Naive B cell (primary cell): ENCODE measurements at regions not wholly inside any gene's neighbourhood (a gene's known extent, or its start where the extent isn't known, plus 50 kb on each side); places are given as distances from the start of the nearest gene placed in this dataset.
A peak's percentile ranks its signal among the peaks of the same experiment; 100 is the strongest.
"Not testable (repeated sequence)": the region's sequence is repeated elsewhere in the genome, so short reads cannot be mapped to it uniquely, and the experiment has no call there.

Source experiments
- ATAC-seq, 2 donors: fragments of 150-1000 bp; cut with Tn5 transposase; 2 replicates each; pipeline ENCODE4 v1.10.0; 2021; ENCODE audit warnings: low read depth in 2 of 2, mild to moderate bottlenecking in 2 of 2, moderate library complexity in 2 of 2
- DNase-seq: peaks from one replicate; pipeline ENCODE4 v3.0.0; 2022
- H3K27ac Mint-ChIP-seq, 6 donors: one replicate each; pipeline ENCODE4 v1.8.0; 2020 to 2022; ENCODE audit warnings: mild to moderate bottlenecking in 6 of 6, mixed read lengths in 6 of 6, moderate library complexity in 5 of 6, inconsistent platforms in 2 of 6
- H3K27me3 Mint-ChIP-seq, 3 donors: one replicate each; pipeline ENCODE4 v1.8.0; 2021 to 2022; ENCODE audit warnings: mixed read lengths in 3 of 3, mild to moderate bottlenecking in 1 of 3
- H3K36me3 Mint-ChIP-seq, 2 donors: one replicate each; pipeline ENCODE4 v1.8.0; 2020 to 2022; ENCODE audit warnings: mixed read lengths in 2 of 2, inconsistent platforms in 1 of 2, mild to moderate bottlenecking in 1 of 2
- H3K4me1 Mint-ChIP-seq, 3 donors: one replicate each; pipeline ENCODE4 v1.8.0; 2020 to 2022; ENCODE audit warnings: mixed read lengths in 3 of 3, inconsistent platforms in 1 of 3, mild to moderate bottlenecking in 1 of 3, moderate library complexity in 1 of 3
- H3K4me3 Mint-ChIP-seq, 8 donors: one replicate each; pipeline ENCODE4 v1.8.0; 2020 to 2022; ENCODE audit warnings: mild to moderate bottlenecking in 8 of 8, mixed read lengths in 8 of 8, moderate library complexity in 8 of 8, inconsistent platforms in 2 of 8
- H3K9me3 Mint-ChIP-seq, 7 donors: one replicate each; pipeline ENCODE4 v1.8.0; 2020 to 2022; ENCODE audit warnings: mixed read lengths in 7 of 7, mild to moderate bottlenecking in 5 of 7, inconsistent platforms in 2 of 7, moderate library complexity in 1 of 7

GRCh38 chr22:11037814-11038213 lies 4490.2 kb upstream of the OR11H1 start:
- peaks cover 32 to 89% (median 79%) of the 10 kb centered on the region in 7 donors for H3K9me3 Mint-ChIP-seq
- not testable (repeated sequence) for DNase-seq

GRCh38 chr22:11038786-11039185 lies 4489.2 kb upstream of the OR11H1 start:
- not testable (repeated sequence) for H3K27me3 Mint-ChIP-seq, H3K4me3 Mint-ChIP-seq, H3K4me1 Mint-ChIP-seq, DNase-seq, ATAC-seq
- H3K36me3 Mint-ChIP-seq = peaks cover 0 to 38% of the 10 kb centered on the region in 2 donors
- peak overlapping the region in 1 of 6 donors; percentile 22 for H3K27ac Mint-ChIP-seq
- peaks cover 34 to 92% (median 78%) of the 10 kb centered on the region in 7 donors for H3K9me3 Mint-ChIP-seq

More at GRCh38 chr22:11037814-11038213, 4490.2 kb upstream of the OR11H1 start:
- H3K27me3 Mint-ChIP-seq, ATAC-seq, H3K27ac Mint-ChIP-seq, H3K4me3 Mint-ChIP-seq, H3K4me1 Mint-ChIP-seq: not testable (repeated sequence)
- peaks cover 0 to 38% of the 10 kb centered on the region in 2 donors for H3K36me3 Mint-ChIP-seq

GRCh38 chr22:11041416-11041815 lies 4486.6 kb upstream of the OR11H1 start:
- H3K9me3 Mint-ChIP-seq = peaks cover 25 to 71% (median 59%) of the 10 kb centered on the region in 7 donors
- DNase-seq, H3K4me3 Mint-ChIP-seq, H3K27me3 Mint-ChIP-seq, H3K4me1 Mint-ChIP-seq, H3K27ac Mint-ChIP-seq, ATAC-seq: not testable (repeated sequence)
- peaks cover 0 to 26% of the 10 kb centered on the region in 2 donors for H3K36me3 Mint-ChIP-seq

GRCh38 chr22:11042116-11042515 lies 4485.9 kb upstream of the OR11H1 start:
- H3K4me1 Mint-ChIP-seq = peaks cover 0 to 4% (median 4%) of the 10 kb centered on the region in 3 donors
- H3K4me3 Mint-ChIP-seq = no peak overlapping the region
- peaks cover 23 to 67% (median 55%) of the 10 kb centered on the region in 7 donors for H3K9me3 Mint-ChIP-seq
- ATAC-seq (no peak), DNase-seq (no peak)
- no peaks in the 10 kb centered on the region for H3K27me3 Mint-ChIP-seq
- no peak overlapping the region for H3K27ac Mint-ChIP-seq
- peaks cover 0 to 26% of the 10 kb centered on the region in 2 donors for H3K36me3 Mint-ChIP-seq

DNA sequence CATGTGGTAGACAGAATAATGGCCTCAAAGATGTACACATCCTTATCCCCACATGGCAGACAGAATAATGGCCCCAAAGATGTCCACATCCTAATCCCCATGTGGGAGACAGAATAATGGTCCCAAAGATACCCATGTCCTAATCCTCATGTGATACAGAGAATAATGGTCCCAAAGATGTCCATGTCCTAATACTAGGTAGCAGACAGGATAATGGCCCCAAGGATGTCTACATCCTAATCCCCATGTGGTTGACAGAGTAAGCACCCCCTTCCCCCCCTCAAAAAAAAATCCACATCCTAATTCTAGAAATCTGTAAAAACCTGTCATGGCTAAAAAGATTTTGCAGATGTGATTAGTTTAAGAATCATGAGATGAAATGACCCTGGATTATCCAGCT lies 4484.7 kb upstream of the OR11H1 start:
- H3K9me3 Mint-ChIP-seq = peaks cover 16 to 58% (median 46%) of the 10 kb centered on the region in 7 donors

DNA sequence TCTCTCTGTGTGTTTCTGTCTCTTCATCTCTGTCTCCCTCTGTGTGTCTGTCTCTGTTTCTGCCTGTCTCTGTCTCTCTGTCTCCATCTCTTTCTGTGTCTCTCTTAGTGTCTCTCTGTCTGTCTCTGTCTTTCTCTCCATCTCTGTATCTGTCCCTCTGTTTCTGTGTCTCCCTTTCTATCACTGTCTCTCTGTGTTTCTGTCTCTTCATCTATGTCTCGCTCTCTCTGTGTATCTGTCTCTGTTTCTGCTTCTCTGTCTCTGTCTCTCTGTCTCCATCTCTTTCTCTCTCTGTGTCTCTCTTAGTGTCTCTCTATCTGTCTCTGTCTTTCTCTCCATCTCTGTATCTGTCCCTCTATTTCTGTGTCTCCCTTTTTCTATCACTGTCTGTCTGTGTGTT lies 4479.1 kb upstream of the OR11H1 start:
- DNase-seq = not testable (repeated sequence)

More for the DNA sequence above, 4484.7 kb upstream of the OR11H1 start:
- not testable (repeated sequence) for H3K4me1 Mint-ChIP-seq, H3K27me3 Mint-ChIP-seq, DNase-seq, ATAC-seq, H3K27ac Mint-ChIP-seq, H3K4me3 Mint-ChIP-seq
- peaks cover 0 to 18% of the 10 kb centered on the region in 2 donors for H3K36me3 Mint-ChIP-seq

GRCh38 chr22:11050226-11050625 lies 4477.8 kb upstream of the OR11H1 start:
- H3K27ac Mint-ChIP-seq = peak overlapping the region in 1 of 6 donors; percentile 8
- H3K27me3 Mint-ChIP-seq, H3K4me1 Mint-ChIP-seq, H3K4me3 Mint-ChIP-seq, ATAC-seq, DNase-seq: not testable (repeated sequence)
- peaks cover 0 to 19% of the 10 kb centered on the region in 2 donors for H3K36me3 Mint-ChIP-seq
- peaks cover 18 to 37% (median 27%) of the 10 kb centered on the region in 7 donors for H3K9me3 Mint-ChIP-seq

More for the DNA sequence above, 4479.1 kb upstream of the OR11H1 start:
- Mint-ChIP-seq H3K36me3 (peaks cover 0 to 11% of the 10 kb centered on the region in 2 donors), H3K9me3 (peaks cover 10 to 32% (median 21%) of the 10 kb centered on the region in 7 donors)
- ATAC-seq, H3K4me1 Mint-ChIP-seq, H3K27ac Mint-ChIP-seq, H3K27me3 Mint-ChIP-seq, H3K4me3 Mint-ChIP-seq: not testable (repeated sequence)

GRCh38 chr22:11051401-11052112 lies 4476.4 kb upstream of the OR11H1 start:
- H3K27me3 Mint-ChIP-seq, H3K4me1 Mint-ChIP-seq, H3K4me3 Mint-ChIP-seq, ATAC-seq, DNase-seq, H3K27ac Mint-ChIP-seq: not testable (repeated sequence)
- Mint-ChIP-seq H3K36me3 (peaks cover 0 to 31% of the 10 kb centered on the region in 2 donors), H3K9me3 (peaks cover 26 to 50% (median 40%) of the 10 kb centered on the region in 7 donors)

DNA sequence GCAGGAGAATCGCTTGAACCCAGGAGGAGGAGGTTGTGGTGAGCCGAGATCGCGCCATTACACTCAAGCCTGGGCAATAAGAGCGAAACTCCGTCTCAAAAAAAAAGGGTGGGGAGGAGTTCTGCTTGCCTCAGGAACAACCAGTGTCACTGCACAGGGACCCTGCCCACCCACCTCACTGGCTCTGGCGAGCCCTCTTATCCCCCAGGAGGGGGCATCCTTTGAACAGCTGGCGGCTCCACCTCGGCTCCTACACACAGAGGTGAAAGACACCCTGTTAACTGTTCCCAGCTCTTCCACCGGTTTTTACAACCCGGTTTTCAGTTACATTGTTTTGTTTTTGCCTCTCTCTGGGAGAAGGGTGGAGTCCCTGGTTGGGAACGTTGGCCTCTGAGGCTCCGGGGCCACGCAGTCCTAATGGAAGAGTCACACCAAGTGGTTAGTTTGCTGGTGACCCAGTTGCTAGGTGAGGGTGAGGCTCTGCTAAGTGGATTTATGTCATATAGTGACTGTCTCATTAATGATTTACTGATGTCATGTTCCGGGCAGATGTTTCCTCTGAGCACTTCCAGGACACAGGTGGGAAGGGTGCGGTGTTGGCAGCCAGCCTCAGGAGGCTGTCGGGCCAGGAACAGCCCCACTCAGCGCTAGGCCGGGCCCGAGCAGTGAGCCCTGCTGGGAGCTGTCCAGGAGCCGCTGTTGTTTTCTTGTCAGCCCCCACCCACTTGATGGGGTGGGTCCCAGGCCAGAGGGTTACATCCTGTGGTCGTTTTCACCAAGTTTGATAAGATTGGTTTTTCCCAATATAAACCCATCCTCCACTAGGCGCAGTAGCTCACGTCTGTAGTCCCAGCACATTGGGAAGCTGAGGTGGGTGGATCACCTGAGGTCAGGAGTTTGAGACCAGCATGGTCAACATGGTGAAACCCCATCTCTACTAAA lies 4474.3 kb upstream of the OR11H1 start:
- Mint-ChIP-seq H3K4me3 (peak overlapping the region in 2 of 8 donors; percentile 18 to 51), H3K9me3 (peaks cover 29 to 56% (median 43%) of the 10 kb centered on the region in 7 donors), H3K36me3 (peaks cover 0 to 41% of the 10 kb centered on the region in 2 donors)
- DNase-seq, H3K4me1 Mint-ChIP-seq, ATAC-seq, H3K27me3 Mint-ChIP-seq, H3K27ac Mint-ChIP-seq: not testable (repeated sequence)

DNA sequence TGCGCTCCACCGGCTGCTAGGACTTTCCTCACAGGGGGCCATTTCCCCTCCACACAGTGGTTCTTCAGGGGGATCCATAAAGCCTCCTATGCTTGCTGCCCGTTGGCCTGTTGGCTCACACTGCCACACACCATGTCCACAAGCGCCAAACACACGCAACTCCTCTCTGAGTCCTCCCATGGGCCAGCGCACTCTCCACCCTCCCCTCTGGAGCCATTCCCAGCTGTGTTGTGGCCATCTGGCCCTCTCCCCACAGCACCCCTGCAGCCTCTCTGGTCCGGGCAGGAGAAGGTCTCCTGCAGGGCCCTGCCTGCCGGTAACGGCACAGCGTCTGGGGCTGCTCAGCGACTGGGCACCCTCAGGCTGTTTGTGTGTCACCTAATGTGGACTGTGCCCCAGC lies 4473.3 kb upstream of the OR11H1 start:
- Mint-ChIP-seq H3K36me3 (peaks cover 0 to 34% of the 10 kb centered on the region in 2 donors), H3K9me3 (peaks cover 27 to 56% (median 41%) of the 10 kb centered on the region in 7 donors)

GRCh38 chr22:11055176-11055575 lies 4472.8 kb upstream of the OR11H1 start:
- not testable (repeated sequence) for DNase-seq, H3K4me1 Mint-ChIP-seq, H3K27me3 Mint-ChIP-seq, H3K27ac Mint-ChIP-seq, ATAC-seq
- H3K4me3 Mint-ChIP-seq = peak overlapping the region in 1 of 8 donors; percentile 10
- peaks cover 27 to 59% (median 43%) of the 10 kb centered on the region in 7 donors for H3K9me3 Mint-ChIP-seq
- H3K36me3 Mint-ChIP-seq = peaks cover 0 to 34% of the 10 kb centered on the region in 2 donors

More for the DNA sequence above, 4473.3 kb upstream of the OR11H1 start:
- not testable (repeated sequence) for H3K27ac Mint-ChIP-seq, H3K4me1 Mint-ChIP-seq, H3K27me3 Mint-ChIP-seq, DNase-seq, H3K4me3 Mint-ChIP-seq
- peak in 1 of 2 donors; percentile 4 for ATAC-seq

- not testable (repeated sequence) for H3K27me3 Mint-ChIP-seq
Measured at GRCh38 chr22:11057955-11058547, 4469.9 kb upstream of the OR11H1 start.

GRCh38 chr22:11059129-11059528 lies 4468.9 kb upstream of the OR11H1 start:
- Mint-ChIP-seq H3K9me3 (peaks cover 34 to 69% (median 59%) of the 10 kb centered on the region in 7 donors), H3K36me3 (peaks cover 0 to 34% of the 10 kb centered on the region in 2 donors)
- H3K27me3 Mint-ChIP-seq, H3K4me1 Mint-ChIP-seq, ATAC-seq, DNase-seq, H3K4me3 Mint-ChIP-seq, H3K27ac Mint-ChIP-seq: not testable (repeated sequence)

More at GRCh38 chr22:11057955-11058547, 4469.9 kb upstream of the OR11H1 start:
- not testable (repeated sequence) for DNase-seq, H3K4me1 Mint-ChIP-seq, ATAC-seq
- H3K27ac Mint-ChIP-seq = peak overlapping the region in 1 of 6 donors; percentile 43
- peaks cover 0 to 34% of the 10 kb centered on the region in 2 donors for H3K36me3 Mint-ChIP-seq
- H3K4me3 Mint-ChIP-seq = peak overlapping the region in 1 of 8 donors; percentile 12
- peaks cover 35 to 64% (median 53%) of the 10 kb centered on the region in 7 donors for H3K9me3 Mint-ChIP-seq
